ENCODE measurements at regions not wholly inside any gene's neighbourhood (a gene's known extent, or its start where the extent isn't known, plus 50 kb on each side); places are given as distances from the start of the nearest gene placed in this dataset.

GRCh38 chr5:110049816-110050215, 360.1 kb downstream of the MAN2A1 start:
- no peak for TF ChIP-seq SPI1 (IDR thresholded peaks at IDR 0.05; ENCODE audit: borderline replicate concordance, low read depth)
- no peak for TF ChIP-seq CTCF (IDR thresholded peaks at IDR 0.05; ENCODE audit: insufficient read depth, low read length)
- TF ChIP-seq POLR2AphosphoS5 (IDR thresholded peaks at IDR 0.05; ENCODE audit: low read depth): no peak
- TF ChIP-seq REST (IDR thresholded peaks at IDR 0.05; ENCODE audit: insufficient replicate concordance, low read depth): no peak
